ENCODE measurements at regions not wholly inside any gene's neighbourhood (a gene's known extent, or its start where the extent isn't known, plus 50 kb on each side); places are given as distances from the start of the nearest gene placed in this dataset.

DNA sequence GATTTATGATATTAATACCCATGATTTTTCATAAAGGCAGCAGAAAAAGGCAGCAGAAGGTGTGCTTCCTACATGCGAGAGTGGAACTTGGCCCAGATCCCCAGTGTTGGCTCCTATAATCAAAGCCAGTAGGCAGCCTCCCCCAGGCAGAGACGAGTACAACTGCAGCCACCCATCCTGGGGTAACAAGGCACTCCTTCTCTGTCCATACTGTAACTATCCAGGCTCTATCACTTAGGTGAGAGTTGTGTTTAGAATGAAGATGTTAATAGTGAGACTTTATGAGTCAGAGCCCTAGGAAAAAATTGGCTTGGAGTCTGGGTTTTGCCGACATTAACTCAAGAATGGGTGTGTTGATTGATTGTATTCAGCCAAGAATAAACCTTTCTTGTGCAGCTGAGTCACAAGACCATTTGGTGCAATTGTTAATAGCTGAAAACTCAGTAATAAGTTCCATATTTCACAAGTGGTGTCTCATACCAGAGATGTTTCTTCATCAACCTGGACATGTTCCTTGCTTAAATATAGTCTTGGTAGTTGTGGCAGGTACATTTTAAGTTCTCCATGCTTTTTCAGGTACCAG, 322.3 kb downstream of the DUSP10 start:
- no peak for DNase-seq (ENCODE audit: insufficient read length, low spot score)
- FAIRE-seq: peak; percentile 87
- TF ChIP-seq POLR2A (IDR thresholded peaks at IDR 0.05; ENCODE audit: low read depth, low read length): no peak

DNA sequence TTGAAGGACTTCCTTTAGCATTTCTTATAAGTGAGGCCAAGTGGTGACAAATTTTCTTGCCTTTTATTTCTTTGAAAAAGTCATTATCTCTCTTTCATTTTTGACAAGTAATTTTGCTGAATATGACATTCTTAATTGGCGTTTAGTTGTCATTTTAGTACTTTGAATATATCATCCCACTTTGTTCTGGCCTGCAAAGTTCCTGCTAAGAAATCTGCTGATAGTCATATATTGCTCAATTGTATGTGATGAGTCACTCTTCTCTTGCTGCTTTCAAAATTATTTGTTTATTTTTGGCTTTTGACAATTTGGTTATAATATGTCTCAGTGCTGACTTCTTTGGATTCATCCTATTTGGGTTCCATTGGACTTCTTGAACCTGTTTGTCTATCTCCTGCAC, 312.6 kb downstream of the DUSP10 start:
- TF ChIP-seq POLR2A (IDR thresholded peaks at IDR 0.05; ENCODE audit: low read depth, low read length): no peak
- DNase-seq (ENCODE audit: insufficient read length, low spot score) (no peak), FAIRE-seq (no peak)

DNA sequence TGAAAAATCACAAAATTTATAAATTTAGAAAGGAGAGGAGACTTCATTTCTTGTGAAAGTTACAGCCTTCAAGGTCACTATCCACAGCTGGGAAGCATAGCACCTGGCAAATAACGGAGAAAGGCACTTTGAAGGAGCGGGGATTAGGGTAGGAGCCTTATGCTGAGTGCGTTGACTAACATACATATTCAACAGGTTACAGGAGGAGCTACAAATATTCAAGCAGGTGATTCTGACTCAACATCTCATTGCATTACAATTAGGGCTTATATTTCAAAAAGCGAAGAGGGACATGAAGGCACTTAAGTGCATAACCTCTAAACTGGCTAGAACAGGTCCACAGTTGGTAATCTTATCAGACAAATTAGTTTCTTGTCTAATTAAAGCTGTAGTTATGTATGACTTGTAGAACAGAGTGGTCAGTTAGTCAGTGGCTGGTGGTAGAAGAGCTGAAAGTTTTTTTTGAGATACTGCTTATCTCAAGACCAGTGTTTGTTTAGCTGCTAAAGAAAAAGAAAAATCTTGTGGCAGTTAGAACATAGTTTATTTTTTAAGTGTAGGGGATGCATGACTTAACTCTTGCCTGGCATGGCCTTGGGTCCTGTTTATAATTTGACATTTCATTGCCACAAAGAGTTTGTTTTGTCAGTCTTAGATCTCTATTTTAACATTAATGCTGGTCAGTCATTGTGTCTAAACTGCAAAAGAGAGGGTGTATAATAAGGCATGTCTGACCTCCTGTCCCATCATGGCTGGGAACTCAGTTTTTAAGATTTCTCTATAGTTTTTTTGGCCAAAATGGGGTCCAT, 311.5 kb downstream of the DUSP10 start:
- no peak for TF ChIP-seq POLR2A (IDR thresholded peaks at IDR 0.05; ENCODE audit: low read depth, low read length)
- no peak for FAIRE-seq
- DNase-seq (ENCODE audit: insufficient read length, low spot score): no peak

DNA sequence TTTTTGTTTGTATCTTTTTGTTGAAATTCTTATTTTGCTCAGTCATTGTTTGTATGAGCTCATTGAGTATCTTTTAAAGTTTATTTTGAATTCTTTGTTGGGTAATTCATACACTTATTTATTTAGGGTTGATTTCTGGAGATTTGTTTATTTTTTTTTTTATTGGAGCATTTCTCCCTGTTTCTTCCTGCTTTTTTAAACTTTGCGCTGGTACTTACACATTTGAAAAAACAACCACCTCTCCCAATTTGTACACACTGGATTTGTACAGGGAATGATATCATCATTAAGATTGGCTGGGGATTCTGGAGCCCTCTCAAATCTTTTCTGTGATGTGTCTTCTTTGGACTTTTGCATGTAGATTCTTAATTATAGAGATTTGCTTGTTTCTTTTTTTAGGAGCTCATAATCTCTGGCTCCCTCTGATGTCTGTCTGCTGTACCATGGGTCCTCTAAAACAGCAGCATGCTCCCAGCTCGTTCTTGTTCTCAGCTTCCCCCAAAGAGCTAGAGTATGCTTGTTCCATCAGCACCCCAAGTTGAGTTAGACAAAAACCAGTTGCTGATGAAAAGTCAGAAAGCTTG, 310.7 kb downstream of the DUSP10 start:
- FAIRE-seq (no peak), DNase-seq (ENCODE audit: insufficient read length, low spot score) (no peak)
- TF ChIP-seq POLR2A (IDR thresholded peaks at IDR 0.05; ENCODE audit: low read depth, low read length): no peak

DNA sequence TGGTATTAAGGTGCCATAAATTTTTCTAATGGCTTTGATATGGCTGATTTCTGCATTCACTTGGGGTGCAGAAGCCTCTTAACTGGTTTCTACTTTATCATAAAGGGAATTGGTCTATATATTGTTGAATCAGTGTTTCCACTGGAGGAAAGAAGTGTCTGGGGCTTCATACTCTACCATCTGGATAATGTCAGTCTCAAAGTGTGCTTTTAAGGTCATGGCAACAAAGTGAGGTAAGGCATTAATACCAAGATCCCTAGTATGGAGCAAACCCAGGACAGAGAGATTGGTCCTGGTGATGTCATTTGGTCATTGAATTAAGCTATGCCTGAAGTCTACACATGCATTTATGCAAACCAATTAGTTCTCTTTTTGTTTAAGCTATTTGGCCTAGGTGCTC, 309.9 kb downstream of the DUSP10 start:
- no peak for DNase-seq (ENCODE audit: insufficient read length, low spot score)

DNA sequence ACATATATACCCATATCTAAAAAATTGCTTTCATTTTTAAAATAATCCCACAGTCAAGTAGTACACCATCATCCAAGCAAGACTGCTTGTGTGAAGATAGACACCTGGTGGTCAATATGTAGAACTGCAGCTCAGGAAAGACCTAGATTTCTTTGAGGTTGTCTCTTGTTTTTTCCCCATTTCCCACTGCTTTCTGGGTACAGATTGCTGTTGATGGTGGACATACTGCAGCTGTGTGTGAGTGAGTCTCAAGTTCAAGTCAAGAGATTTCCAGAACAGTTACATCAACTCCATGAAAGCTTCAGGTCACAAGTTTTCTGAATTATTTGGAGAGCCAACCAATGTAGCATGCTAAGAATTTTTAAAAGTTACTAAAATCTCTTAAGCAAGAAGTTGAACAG, 306.4 kb downstream of the DUSP10 start:
- peak; percentile 8 for DNase-seq (ENCODE audit: insufficient read length, low spot score)
- FAIRE-seq: peak; percentile 82
- TF ChIP-seq POLR2A (IDR thresholded peaks at IDR 0.05; ENCODE audit: low read depth, low read length): no peak

More for the DNA sequence above, 309.9 kb downstream of the DUSP10 start:
- TF ChIP-seq POLR2A (IDR thresholded peaks at IDR 0.05; ENCODE audit: low read depth, low read length): no peak
- FAIRE-seq: no peak

DNA sequence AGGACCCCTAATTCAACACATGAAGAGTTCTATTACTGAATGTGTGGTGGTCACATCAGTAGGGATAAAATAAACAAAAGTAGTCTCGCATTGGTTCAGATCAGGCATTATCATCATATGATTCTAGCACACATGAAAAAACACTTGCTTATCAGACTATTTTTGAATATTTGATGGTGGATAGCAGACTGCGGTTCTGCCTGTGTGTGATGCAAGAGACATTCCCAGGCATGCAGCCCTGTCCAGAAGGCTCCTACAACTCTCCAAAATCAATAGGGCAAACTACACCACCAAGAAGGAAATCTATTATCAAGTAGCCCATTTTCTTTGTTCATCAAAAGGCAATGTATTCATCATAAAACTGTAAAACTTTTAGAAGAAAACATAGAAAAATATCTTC, 304.7 kb downstream of the DUSP10 start:
- no peak for DNase-seq (ENCODE audit: insufficient read length, low spot score)
- FAIRE-seq: no peak
- no peak for TF ChIP-seq POLR2A (IDR thresholded peaks at IDR 0.05; ENCODE audit: low read depth, low read length)

DNA sequence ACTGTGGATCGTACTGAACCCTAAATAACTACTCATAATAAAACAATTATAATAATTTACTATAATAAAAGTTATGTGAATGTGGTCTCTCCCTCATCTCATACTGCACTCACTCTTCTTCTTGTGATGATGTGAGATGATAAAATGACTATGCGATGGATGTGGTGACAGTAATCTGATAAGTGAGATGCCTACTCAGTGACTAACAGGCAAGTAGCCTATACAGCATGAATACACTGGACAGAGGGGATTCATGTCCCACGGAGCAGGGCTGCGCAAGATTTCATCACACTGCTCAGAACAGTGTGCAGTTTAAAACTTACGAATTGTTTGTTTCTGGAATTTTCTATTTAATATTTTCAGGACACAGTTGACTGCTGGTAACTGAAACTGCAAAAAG, 304.0 kb downstream of the DUSP10 start:
- no peak for FAIRE-seq
- TF ChIP-seq POLR2A (IDR thresholded peaks at IDR 0.05; ENCODE audit: low read depth, low read length): no peak
- DNase-seq (ENCODE audit: insufficient read length, low spot score): no peak

DNA sequence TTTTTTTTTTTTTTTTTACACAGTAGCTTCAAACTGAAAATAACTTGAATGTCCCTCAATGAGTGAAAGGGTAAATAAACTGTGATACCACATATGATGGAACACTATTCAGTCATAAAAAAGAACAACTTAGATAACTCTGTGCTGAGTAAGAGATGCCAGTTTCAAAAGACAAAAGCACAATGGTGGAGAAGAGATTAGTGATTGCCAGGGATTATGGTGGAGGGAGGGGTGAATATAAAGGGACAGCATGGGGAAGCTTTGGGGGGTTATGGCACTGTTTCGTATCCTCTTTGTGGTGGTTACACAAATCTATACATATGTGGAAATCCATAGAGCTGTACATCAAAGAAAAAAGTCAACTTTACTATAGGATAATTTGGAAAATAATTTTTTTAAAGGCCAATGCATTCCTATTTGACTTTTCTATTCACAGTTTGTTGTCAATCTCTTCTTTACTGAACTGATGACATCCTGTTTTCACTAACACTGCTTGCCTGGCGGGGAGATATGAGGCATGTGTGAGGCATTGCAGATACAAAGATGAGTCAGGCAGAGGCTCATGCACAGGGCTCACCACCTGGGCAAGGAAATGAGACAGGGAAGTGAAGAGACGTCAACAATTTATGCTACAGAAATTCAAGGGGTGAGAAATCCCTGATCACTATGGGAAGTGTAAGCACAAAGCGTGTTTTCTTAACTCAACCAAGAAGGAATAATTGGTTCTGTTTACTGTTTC, 302.7 kb downstream of the DUSP10 start:
- peak; percentile 10 for DNase-seq (ENCODE audit: insufficient read length, low spot score)
- peak; percentile 87 for FAIRE-seq

DNA sequence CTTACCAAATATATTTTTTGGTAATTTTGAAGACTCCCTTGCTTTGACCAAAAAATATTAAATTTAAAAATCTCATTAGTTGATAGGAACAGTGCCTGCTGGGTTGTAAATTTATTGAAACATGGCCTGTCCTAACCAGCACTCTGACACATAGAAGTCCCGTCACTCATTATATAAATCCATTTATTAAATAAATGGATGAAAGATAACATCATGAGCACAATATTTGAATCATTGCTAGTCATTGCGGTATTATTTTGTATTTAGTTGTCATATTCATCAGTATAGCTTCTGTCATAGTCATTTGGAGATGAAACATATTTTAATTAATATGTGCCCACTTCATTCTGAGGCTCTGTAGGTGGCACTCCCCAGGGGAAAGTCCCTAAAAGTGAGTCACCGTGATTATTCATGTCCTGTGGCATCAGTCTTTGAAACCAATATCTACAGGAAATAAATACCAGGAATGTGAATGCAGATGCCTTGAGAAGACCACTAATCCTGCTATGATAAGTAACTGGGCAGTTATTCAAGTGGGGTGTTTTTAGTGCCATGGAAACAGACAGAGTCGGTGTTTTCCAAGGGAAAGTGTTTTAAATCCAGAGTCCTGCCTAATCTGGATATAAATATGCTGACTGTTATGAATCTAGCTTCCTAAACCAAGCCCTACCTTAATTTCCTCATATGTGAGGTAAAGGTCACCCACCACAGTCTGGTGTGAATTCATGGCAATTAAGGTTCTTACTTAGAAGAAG, 302.0 kb downstream of the DUSP10 start:
- peak; percentile 67 for FAIRE-seq
- peak; percentile 15 for DNase-seq (ENCODE audit: insufficient read length, low spot score)
- TF ChIP-seq POLR2A (IDR thresholded peaks at IDR 0.05; ENCODE audit: low read depth, low read length): no peak

More for the DNA sequence above, 302.7 kb downstream of the DUSP10 start:
- no peak for TF ChIP-seq POLR2A (IDR thresholded peaks at IDR 0.05; ENCODE audit: low read depth, low read length)

DNA sequence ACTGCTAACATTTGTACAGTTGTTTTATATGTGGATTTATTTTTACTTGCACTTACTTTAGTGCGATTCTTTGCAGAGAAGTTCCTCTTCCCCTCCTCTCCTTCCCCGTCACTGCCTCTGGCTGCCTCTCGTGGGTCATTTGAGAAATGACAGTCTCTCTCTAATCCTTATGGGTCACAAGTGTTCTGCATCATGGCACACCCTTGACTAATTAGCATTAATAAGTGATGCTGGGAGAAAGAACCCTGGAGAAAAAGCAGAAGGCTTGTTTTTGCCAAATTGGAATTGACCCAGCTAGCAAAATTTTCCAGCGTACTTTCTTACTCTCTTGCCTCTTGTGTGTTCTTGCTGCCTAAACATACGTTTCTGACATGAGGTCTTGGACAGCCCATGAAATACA, 301.2 kb downstream of the DUSP10 start:
- DNase-seq (ENCODE audit: insufficient read length, low spot score) (no peak), FAIRE-seq (no peak)
- no peak for TF ChIP-seq POLR2A (IDR thresholded peaks at IDR 0.05; ENCODE audit: low read depth, low read length)

DNA sequence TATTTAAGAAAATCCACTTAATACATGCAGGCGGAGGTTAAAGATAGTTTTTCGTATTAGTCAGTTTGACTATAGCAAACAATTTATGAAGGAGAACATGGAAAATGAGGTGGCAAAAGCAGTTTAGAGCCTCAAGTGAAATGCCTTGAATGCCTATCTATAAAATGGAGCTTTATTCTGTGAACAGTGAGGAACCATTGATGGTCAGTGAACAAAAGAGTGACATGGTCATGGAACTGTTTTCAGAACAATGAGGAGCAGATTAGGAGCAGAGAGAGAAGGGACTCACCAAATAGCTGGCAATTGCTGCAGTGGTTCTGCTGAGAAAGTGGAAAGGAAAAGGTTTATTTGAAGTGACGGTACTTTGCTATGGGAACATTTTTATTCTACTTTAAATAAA, 299.8 kb downstream of the DUSP10 start:
- no peak for TF ChIP-seq POLR2A (IDR thresholded peaks at IDR 0.05; ENCODE audit: low read depth, low read length)
- no peak for FAIRE-seq

DNA sequence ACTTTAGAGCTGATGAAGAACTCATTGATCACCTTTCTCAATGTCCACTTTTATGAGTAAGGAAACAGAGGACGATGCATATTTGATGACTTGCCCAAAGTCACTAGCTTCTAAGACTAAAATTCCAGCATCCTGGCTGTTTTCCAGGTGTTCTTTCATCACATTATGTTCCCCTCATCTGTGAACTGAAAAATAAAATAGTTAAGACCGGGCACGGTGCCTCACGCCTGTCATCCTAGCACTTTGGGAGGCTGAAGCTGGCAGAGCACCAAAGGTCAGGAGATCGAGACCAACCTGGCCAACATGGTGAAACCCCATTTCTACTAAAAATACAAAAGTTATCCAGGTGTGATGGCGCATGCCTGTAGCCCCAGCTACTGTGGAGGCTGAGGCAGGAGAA, 297.5 kb downstream of the DUSP10 start:
- no peak for FAIRE-seq
- DNase-seq (ENCODE audit: insufficient read length, low spot score): no peak
- TF ChIP-seq POLR2A (IDR thresholded peaks at IDR 0.05; ENCODE audit: low read depth, low read length): no peak

More for the DNA sequence above, 299.8 kb downstream of the DUSP10 start:
- no peak for DNase-seq (ENCODE audit: insufficient read length, low spot score)

Measured in H54 (cell line).